Lung (tissue), 11 donors: ENCODE measurements at regions not wholly inside any gene's neighbourhood (a gene's known extent, or its start where the extent isn't known, plus 50 kb on each side); places are given as distances from the start of the nearest gene placed in this dataset.

Experiments used
- ATAC-seq: fragments of 200-7000 bp; cut with Tn5 transposase; one replicate; pipeline ENCODE4 v1.9.1; 2020; ENCODE audit warnings: moderate number of reproducible peaks; ENCODE audit not compliant: insufficient read depth, low FRiP score
- DNase-seq, 3 donors: peaks; one replicate each; pipeline ENCODE4 v3.0.0-alpha.2; 2013 to 2017
- H3K27ac ChIP-seq, 2 donors: one replicate each; pipeline ENCODE4 v1.5.1; 2013; ENCODE audit warnings: mild to moderate bottlenecking in 2 of 2, moderate library complexity in 2 of 2, control low read depth in 1 of 2, inconsistent platforms in 1 of 2, low read depth in 1 of 2, low read length in 1 of 2
- H3K27me3 ChIP-seq, 3 donors: one replicate each; pipeline ENCODE4 v1.5.1; 2013; ENCODE audit warnings: low read length in 2 of 3; ENCODE audit not compliant: control insufficient read depth in 3 of 3, insufficient read depth in 3 of 3
- H3K36me3 ChIP-seq, 4 donors: one replicate each; pipeline ENCODE4 v1.5.1; 2013; ENCODE audit warnings: low read length in 4 of 4, mild to moderate bottlenecking in 1 of 4, moderate library complexity in 1 of 4; ENCODE audit not compliant: control insufficient read depth in 4 of 4, insufficient read depth in 4 of 4
- H3K4me1 ChIP-seq, 5 donors: one replicate each; pipeline ENCODE4 v1.5.1; 2013; ENCODE audit warnings: low read length in 5 of 5, mild to moderate bottlenecking in 2 of 5, moderate library complexity in 1 of 5; ENCODE audit not compliant: control insufficient read depth in 5 of 5, insufficient read depth in 5 of 5
- H3K4me3 ChIP-seq: one replicate; pipeline ENCODE4 v1.5.1; 2013; ENCODE audit warnings: mild to moderate bottlenecking, control low read depth, moderate library complexity
- H3K9ac ChIP-seq, 2 donors: one replicate each; pipeline ENCODE4 v1.5.1; 2013; ENCODE audit warnings: low read length in 2 of 2, control low read depth in 1 of 2; ENCODE audit not compliant: insufficient read depth in 1 of 2
- H3K9me3 ChIP-seq, 4 donors: one replicate each; pipeline ENCODE4 v1.5.1; 2013; ENCODE audit warnings: low read length in 3 of 4, mild to moderate bottlenecking in 1 of 4, moderate library complexity in 1 of 4; ENCODE audit not compliant: control insufficient read depth in 4 of 4, insufficient read depth in 3 of 4
- CTCF ChIP-seq: IDR thresholded peaks from 2 replicates; pipeline ENCODE4 v1.5.1; 2012; ENCODE audit warnings: mild to moderate bottlenecking; ENCODE audit errors: control extremely low read depth, extremely low read depth
- WGBS, 2 donors: extraction: QIAGEN DNeasy Blood & Tissue Kit; methylation state at CpG; one replicate each; pipeline ENCODE4 v1.1.7; 2013; 5-methylcytosine and 5-hydroxymethylcytosine counted together
- donor health status: control.
- donor health status: control.
- donor health status: Bipolar disorder and iron deficiency.
- donor health status: healthy.
- donor health status: DM: yes; HTN: yes; CAD: no.

- ATAC-seq (no peak), DNase-seq (no peak)
- 43 to 60% methylated on average over 1 of the region's 1 CpG for WGBS, 2 donors
- no peak overlapping the region for H3K27ac ChIP-seq
- no peaks in the 10 kb centered on the region for H3K4me1 ChIP-seq
- no peaks in the 10 kb centered on the region for H3K27me3 ChIP-seq
- H3K36me3 ChIP-seq: no peaks in the 10 kb centered on the region
- H3K9me3 ChIP-seq: peaks cover 0 to 2% (median 0%) of the 10 kb centered on the region in 4 donors
- no peak overlapping the region for H3K4me3 ChIP-seq
- H3K9ac ChIP-seq: no peak overlapping the region
- no peak for TF ChIP-seq CTCF
Observed at GRCh38 chr4:71923070-71923469, 108.7 kb upstream of the NPFFR2 start.

GRCh38 chr4:71930459-71930858, 101.3 kb upstream of the NPFFR2 start:
- no peak overlapping the region for H3K27ac ChIP-seq
- no peak overlapping the region for H3K4me3 ChIP-seq
- no peak overlapping the region for H3K9ac ChIP-seq
- no peaks in the 10 kb centered on the region for H3K4me1 ChIP-seq
- no peaks in the 10 kb centered on the region for H3K9me3 ChIP-seq
- DNase-seq (no peak), ATAC-seq (no peak)
- no peaks in the 10 kb centered on the region for H3K27me3 ChIP-seq
- 61 to 89% methylated on average over 1 of the region's 1 CpG for WGBS, 2 donors
- TF ChIP-seq CTCF: no peak
- no peaks in the 10 kb centered on the region for H3K36me3 ChIP-seq

GRCh38 chr4:71932941-71933340, 98.9 kb upstream of the NPFFR2 start:
- TF ChIP-seq CTCF: no peak
- Histone ChIP-seq H3K27me3 (no peaks in the 10 kb centered on the region), H3K4me1 (no peaks in the 10 kb centered on the region), H3K4me3 (no peak overlapping the region), H3K9ac (no peak overlapping the region), H3K36me3 (no peaks in the 10 kb centered on the region), H3K9me3 (no peaks in the 10 kb centered on the region), H3K27ac (no peak overlapping the region)
- no peak for DNase-seq
- ATAC-seq: no peak
- 60 to 74% methylated on average over 3 of the region's 3 CpGs for WGBS, 2 donors

- no peak for DNase-seq
- no peak for ATAC-seq
Observed at GRCh38 chr4:71938776-71939175, 93.0 kb upstream of the NPFFR2 start.

More at GRCh38 chr4:71938776-71939175, 93.0 kb upstream of the NPFFR2 start:
- Histone ChIP-seq H3K9me3 (no peaks in the 10 kb centered on the region), H3K27me3 (no peaks in the 10 kb centered on the region), H3K9ac (no peak overlapping the region), H3K36me3 (no peaks in the 10 kb centered on the region), H3K27ac (no peak overlapping the region), H3K4me3 (no peak overlapping the region), H3K4me1 (no peaks in the 10 kb centered on the region)
- TF ChIP-seq CTCF: no peak
